ENCODE measurements at regions not wholly inside any gene's neighbourhood (a gene's known extent, or its start where the extent isn't known, plus 50 kb on each side); places are given as distances from the start of the nearest gene placed in this dataset.
"Not testable (repeated sequence)": the region's sequence is repeated elsewhere in the genome, so short reads cannot be mapped to it uniquely, and the experiment has no call there.

DNA sequence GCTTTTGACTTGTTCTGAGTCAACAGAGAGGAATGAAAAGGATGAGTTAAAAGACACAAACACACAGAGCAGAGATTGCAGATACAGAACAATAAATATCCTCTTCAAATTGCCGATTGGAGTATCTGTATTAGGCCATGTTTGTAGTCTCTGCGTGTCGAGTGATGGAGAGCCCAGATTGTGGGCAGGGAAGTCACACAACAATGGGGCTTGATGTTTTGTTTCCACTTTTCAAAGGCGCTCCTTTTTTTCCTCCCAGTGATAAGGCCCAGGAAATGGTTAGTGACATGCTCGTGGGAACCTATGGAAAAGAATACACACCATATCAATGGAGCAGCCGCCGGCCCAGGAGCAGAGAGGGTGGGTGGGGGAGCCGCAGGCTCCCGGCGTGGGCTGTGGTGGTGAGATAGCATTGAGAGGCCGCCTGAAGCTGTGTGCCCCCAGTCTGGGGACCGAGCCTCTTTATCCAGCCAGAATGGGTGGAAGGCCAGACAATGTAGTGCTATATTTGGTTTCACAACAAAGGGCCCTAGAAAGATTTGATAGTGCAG lies 555.9 kb downstream of the INSC start:
- no peak for DNase-seq

DNA sequence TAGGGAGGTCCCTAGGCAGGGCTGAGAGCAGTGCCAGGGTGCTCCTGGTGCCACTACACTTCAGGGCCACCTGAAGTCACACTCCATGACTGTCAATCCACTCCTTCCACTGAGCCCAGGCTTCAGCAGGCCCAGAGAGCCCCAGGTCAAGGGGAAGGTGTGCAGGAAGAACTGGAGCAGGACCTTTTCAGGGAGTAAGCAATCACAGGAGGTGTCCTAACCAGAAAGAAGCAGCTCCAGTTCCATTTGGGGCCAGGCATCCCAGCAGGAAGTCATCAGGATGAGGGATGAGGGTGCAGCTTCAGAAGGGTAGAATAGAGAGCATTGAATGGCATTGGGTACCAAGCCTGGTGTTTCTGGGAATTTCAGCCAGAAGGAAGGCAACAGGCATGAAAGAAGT lies 556.5 kb downstream of the INSC start:
- DNase-seq: no peak

DNA sequence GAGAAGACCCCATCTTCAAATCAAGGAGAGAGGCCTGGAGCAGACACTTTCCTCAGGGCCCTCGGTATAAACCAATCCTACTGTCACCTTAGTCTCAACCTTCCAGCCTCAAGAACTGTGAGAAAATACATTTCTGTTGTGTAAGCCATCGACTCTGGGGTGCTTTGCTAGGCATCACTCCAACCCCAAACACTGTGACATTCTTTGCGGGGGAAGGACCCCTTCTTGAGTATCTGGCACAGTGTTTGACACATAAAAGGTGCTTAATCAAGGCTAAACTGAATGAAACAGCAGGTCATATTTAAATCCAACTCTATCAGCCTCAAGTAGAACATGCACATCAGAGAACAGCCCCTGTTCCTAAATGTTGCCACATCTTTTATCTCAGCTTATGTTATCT lies 558.1 kb downstream of the INSC start:
- no peak for DNase-seq

DNA sequence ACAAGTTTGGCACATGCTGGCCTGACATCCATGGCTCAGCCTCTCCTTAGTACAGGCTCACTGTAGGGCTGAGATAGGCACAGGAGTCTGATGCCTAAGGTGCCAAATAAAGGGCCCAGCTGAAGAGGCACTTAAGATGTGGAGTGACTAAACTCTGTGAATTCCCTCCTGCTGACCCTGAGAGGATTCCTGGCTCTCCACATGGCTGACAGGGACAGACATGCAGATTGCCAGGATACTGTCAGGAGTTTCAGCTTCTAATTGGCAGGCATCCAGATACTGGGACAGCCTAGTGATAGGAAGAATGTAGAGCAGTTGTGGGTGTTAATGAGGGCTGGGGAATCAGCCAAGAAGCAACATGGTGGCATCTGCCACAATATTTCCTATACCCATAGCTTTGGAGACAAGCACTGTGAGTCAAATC lies 558.7 kb downstream of the INSC start:
- no peak for DNase-seq

DNA sequence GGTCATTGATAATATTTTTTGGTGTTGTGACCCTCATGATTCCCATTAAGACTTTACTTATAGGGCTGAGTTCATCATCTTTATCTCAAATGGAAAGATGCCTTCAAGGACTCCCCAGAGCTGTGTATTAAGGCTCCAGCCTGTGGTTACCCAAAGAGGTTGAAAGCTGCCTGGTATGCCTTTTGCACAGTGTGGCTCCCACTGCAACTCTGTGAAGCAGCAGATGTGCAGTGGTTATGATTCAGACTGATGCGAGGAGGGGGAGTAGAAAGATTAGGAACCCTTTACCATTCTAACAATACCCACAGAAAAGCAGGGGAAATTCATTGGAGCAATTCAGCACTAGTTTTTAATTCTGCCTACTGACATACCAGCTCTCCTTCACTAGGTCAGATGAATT lies 560.0 kb downstream of the INSC start:
- no peak for DNase-seq

DNA sequence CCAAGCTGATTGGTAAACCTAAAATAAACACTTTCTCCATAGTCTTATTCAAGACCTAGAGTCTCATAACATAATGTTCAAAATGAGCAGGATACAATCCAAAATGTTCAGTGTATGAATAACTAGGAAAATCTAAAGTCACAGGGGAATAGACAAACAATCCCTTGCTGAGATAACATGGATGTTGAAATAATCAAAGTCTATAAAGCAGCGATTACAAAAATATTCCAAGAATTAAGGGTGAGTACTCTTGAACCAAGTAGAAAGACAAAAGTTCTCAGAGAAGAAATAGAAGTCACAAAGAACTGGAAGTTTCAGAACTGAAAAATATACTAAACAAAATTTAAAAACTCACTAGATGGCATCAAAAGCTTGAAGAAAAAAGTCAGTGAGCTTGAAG lies 561.0 kb downstream of the INSC start:
- no peak for DNase-seq

DNA sequence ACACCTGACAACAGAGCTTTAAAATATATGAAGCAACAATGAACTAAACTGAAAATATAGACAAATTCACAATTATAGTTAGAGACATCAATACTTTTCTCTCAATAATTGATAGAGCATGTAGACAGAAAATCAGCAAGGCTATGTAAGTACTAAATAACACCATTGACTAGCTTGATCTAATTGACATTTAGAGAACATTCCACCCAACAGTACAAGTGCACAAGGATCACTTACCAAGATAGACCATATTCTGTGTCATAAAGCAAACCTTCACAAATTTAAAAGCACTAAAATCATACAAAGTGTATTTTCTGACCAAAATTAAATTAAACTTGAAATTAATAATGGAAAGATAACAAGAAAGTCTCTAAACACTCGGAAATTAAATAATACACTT lies 562.5 kb downstream of the INSC start:
- DNase-seq: no peak

DNA sequence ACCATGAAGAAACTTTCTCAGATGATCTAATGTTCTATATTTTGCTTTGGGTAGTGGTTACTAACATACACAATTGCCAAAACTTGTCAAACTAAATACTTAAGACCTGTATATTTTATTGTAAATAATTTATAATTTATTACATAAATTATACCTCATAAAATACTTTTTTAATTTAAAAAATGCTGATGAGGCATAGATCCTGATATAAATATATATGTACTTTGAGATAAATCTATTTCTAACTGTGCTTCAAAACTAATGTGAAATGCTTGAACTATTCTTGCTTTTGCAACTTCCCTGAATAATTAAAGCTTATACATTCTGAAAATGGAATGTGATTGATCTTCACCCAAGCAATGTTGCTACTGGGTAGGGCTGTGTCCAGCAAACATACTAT lies 568.8 kb downstream of the INSC start:
- DNase-seq: no peak

DNA sequence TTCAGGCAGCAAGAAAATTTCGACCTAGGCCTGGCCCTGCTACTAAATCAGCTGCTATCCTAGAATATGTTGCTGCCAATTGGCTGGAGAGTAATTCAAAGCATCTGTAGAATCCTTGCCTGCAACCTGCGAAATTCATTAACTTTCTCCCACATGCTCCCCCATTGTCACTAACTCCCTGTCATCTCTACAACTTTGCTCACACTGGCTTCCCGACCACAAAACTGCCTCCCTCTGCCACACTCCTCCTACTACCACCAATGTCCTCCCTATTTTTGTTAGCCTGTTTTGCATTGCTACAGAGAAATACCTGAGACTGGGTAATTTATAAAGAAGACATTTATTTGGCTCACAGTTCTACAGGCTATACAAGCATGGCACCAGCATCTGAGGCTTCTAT lies 570.6 kb downstream of the INSC start:
- no peak for DNase-seq

DNA sequence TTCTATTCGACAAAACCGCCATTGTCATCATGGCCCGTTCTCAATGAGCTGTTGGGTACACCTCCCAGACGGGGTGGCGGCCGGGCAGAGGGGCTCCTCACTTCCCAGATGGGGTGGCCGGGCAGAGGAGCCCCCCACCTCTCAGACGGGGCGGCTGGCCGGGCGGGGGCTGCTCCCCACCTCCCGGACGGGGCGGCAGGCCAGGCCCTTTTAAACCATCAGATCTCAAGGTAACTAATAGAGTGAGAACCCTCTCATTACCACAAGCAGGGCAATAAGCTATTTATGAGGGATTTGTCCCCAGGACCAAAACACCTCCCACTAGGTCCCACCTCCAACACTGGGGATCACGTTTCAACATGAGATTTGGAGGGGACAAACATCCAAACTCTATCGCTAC lies 571.5 kb downstream of the INSC start:
- DNase-seq: not testable (repeated sequence)

DNA sequence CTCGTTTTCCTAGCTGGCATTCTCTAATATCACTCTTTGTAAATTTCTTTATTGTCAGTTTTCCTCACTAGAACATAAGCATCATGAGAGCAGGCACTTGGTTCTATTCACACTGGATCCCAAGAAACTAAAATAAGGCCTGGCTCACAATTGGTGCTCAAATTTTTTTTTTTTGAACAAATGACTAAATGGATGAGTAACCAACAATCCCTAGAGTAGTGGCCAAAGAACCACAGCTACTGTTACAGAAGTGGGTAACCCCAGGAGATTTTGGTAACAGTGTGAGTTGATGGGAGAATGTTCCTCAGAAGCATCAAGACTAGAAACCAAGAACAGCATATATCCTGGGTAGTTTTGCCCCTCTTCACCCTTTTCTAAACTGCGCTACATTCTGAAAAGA lies 572.6 kb downstream of the INSC start:
- no peak for DNase-seq

DNA sequence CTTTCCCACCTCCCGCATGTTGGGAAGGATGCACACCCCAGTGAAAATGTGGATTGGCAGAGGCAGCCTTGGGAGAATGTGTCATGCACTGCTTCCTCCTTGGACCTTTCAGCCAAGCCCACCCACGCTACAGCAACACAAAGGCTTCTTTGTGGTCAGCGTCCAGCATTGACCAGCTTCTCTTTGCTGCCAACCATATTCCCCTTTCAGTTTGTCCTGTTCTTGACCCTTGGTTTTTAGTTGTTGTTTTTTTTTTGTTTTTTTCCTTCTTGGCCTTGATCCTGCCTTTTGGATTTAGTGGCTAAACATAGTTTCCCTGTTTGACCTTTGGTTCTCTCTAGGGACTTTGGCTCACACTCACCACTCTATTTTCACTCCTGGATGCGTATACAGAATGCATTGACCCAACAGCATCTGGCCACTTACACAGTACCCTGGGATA lies 573.6 kb downstream of the INSC start:
- no peak for DNase-seq

DNA sequence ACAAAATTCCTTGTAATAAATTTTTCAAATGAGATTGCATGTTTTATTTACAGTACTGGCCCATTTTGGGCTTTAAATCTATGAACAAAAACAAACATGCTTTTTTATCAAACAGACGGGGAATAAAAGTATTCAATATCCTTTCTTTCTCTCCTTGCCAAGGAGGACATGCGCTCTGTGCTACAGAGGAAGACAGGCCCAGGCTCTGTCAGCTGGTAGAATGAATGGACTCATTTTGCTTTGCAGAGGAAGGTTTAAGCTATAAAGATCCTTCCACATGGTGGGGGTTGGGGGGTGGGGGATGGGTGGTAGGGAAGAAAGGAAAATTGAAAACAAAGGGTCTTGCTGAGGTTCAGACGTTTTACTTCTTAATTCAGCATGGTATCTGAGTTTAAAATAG lies 575.6 kb downstream of the INSC start:
- no peak for DNase-seq

DNA sequence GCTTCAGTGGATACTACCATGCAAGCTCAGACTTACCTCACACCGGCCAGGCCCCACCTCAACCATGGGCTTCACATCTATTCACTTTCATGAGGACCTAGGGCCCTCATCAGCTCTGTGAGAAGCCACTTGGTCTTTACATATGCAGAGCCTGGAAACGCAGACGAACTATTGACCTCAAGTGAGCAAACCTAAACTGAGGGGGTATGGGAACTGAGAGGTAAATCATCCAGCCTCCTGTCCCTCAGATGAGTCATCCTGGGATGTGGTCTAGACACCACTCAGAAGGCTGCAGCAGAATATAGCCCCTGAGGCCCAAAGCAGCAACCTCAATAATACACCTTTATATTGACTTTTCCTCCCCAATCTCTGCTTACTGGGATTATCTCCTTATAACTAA lies 578.0 kb downstream of the INSC start:
- no peak for DNase-seq

DNA sequence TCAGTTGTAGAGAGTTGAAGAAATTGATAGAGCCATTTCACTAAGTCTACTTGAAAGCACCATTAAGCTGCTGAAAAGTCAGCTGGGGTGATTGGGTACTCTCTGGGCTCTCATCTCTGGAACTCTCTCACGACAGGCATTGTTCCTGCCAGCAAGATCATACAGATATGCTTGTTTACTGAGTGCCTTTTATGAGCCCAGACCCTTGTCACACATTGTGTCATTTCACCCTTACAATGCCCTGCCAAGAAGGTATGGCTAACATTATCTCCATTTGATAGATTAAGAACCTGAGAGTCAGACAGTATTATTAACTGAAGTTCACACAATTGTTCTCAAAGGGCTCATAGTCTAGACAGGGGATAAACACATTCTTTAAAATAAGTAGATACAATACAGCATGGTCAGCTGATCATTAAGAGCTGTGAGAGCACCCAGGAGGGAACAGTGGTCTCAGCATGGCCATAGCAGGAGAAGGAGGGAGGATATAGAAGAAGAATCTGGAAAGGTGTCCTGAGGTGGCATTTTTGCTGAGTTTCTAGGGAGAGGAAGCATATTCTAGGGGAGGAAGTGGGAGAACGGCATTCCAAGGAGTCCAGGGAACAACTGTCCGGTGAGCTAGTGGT lies 580.5 kb downstream of the INSC start:
- no peak for DNase-seq

DNA sequence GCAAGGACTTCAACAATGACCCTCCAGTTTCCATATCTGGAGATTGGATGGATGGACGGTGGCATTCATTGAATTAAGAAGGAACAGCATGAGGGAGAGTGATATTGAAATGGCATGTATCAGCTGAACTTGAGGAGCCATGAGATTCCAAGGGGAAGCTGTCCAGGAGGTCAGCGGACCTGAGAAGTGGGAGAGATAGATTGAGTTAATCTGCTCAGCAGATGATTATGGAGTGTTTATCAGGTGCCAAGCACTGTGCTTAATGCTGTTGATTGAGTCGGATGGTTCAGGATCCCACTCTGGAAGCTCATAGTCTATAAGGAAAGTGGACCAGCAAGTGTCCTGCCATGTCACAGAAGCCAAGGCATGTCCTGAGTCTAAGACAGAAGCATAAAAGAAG lies 581.3 kb downstream of the INSC start:
- DNase-seq: no peak

DNA sequence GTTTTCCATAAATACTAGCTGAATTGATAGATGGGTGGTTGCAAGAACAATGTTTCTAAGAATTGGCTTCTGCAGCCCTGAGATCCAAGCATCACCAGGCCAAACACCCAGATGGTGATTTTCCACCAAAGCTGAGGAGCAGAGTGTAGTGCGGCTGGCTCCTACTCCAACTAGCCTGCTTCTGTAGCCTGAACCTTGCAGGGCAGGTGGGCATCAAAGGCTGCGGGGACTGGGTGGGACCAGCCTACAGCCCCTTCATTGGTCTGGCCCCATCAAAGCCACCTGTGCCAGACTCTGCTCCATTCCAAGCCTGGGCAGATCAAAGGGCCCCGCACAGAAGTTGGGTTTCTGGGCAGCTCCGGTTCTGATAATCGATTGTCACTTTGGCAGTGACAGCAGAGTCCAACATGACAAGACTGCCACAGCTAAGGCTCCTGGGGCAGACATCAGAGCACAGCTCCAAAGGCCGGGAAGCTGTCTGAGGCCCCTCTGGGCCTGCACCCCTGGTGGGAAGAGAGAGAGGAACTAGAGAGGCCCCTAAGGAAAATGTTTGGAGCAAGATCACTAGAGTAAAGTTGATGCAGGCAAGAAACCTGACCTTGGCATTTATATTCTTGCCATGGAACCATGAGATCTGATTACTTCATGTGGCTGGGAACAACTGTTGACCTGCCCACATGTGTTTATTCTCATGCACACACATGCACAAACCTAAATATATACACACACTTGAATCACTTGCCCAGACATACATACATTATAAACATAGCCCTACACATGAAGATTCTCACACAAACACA lies 582.9 kb downstream of the INSC start:
- no peak for DNase-seq

DNA sequence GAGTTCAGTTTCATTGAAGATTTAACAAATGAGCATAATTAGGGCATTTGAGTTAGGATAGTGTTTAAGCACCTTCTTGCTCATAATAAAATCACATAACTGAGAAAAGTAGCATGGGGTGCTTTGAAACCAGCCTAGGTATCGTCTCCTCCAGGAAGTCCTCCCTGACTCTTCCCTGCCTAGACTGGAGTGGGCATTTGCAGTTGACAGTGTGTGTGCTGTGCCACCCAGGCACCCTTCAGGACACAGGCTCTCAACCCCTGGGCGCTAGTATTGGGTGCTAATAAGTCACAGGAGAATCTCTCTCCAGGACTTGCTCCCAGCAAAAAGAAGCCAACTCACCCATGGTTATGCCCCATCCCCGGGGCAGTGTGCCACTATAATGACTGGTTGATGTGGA lies 584.1 kb downstream of the INSC start:
- no peak for DNase-seq

DNA sequence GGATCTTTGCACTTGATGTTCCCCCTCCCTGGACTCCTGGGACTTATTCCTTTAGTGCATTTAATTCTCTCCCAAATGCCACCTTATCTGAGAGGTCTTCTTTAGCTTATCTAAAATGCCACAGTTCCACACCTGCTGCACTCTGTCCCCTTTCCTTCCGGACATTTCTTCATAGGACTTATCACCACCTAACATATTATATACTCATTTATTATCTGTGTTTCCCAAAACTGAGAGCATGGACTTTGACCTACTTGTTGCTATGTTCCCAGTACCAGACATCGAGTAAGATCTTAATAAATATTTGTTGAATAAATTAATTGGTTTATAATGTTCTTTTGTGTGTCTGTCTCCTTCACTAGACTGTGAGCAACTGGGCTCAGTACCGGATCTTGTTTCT lies 585.3 kb downstream of the INSC start:
- DNase-seq: no peak

DNA sequence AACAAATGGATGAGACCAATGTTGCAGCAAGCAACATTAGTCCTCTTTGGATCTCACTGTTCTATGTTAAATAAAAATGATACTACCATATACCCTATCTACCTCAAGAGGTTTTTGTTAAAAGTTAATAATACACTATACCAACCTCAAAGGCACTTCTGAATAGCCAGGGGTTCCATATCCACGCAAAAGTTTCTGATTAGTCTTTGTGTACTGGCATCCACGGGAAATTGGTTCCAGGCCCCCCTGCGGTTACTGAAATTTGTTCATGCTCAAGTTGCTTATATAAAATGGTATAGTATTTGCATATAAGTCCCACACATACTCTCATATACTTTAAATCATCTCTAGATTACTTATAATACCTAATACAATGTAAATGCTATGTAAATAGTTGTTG lies 585.7 kb downstream of the INSC start:
- no peak for DNase-seq

DNA sequence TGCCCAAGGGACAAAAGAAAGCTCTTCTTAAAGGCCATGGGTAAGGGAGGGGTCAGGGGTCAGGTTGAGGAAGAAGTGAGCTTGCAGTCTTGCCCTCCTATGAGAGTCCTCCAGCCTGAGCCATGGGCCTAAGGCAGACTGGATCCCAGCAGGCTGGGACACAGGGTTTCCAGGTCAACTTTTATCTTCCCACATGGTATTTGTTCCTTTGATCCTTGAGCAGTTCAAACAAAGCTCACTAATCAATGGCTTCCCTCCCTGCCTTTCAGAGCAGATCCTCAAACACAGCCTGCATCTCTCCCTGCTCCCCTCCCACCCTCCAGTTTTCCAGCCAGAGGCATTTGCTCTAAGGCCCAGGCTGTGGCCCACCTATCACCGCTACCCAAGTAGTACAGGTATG lies 589.3 kb downstream of the INSC start:
- DNase-seq: no peak

DNA sequence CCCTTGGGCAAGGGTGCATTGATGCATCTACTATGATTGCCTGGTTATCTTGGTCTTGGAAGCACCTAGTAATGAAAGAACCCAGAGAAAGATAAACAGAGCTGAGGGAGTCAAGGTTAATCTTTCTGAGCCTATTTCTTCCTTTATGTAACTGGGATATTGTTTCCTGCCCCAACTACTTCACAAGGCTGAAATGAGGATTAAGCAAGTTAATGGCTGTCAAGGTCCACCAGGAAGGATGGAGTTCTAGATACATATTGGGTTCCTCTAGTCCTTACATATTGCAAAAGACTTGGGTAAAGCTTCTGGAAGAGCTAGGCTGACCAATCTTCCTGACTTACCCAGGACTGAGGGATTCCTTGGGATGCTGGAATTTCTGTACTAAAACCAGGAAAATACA lies 589.8 kb downstream of the INSC start:
- DNase-seq: no peak

DNA sequence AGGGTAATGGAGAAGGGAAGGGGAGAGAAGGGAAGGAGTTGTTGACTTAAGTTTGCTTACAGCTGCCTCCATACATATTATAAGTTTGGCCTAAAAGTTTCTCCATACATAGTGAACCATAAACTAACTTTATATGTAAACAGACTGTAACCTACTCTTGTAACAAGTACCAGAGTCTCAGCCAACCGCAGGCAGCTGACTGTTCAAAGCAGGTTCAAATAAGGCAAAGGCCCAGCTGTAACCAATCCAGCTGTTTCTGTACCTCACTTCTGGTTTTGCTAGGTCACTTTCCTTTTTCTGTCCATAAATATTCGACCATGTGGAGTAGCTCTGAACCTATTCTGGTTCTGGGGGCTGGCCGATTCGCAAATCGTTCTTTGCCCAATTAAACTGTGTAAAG lies 591.2 kb downstream of the INSC start:
- DNase-seq: no peak

DNA sequence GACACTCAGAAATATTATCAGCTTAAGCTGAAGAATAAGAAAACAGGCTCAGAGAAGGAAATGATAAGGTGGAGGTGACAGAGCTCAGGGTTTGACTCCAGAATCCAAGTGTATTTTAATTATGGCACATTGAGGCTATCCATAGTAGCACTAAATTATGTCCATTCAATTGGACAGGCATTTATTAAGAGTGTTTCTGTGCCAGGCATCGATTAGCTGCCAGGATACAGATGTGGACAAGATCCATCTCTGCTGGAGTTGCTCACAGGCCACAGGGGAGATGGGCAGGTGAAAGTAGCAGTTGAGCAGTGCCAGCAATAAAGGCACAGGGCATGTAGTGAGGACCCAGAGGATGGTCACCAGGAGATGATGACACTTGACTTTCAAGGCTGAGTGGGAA lies 592.5 kb downstream of the INSC start:
- DNase-seq: no peak

DNA sequence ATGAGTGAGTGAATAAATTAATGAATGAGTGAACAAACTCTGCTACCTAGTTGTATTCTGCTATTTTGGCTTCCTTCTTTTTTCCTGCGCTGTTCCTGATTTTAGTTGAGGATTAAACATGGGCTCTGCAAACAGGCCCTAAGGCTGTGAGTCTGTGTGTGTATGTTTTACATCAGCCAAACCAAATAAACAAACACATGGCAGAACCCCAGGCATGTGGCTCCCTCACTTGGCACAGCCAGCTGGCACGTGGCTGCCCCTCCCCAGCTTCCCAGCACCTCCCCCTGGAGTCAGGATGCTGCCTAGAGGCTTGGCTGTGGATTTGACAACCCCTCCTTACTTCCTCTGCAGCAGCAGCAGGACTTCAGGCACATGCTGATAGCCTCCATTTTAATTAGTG lies 593.2 kb downstream of the INSC start:
- DNase-seq: no peak
